PC-9 (cell line): ENCODE measurements at regions not wholly inside any gene's neighbourhood (a gene's known extent, or its start where the extent isn't known, plus 50 kb on each side); places are given as distances from the start of the nearest gene placed in this dataset.

Source experiments
- BruUV-seq: library from RNA; stranded (reverse); fragments of 400-500 nt; replicated peaks from 2 replicates; lab custom pipeline; 2021; lab: Mats Ljungman, UMichigan
- CTCF ChIA-PET: fragments of 300-600 bp; sonication (Branson Sonifier 250); formaldehyde crosslinking; loops from one replicate; lab custom pipeline; 2022; ENCODE audit warnings: antibody characterized with exemption; lab: Charles Lee
- POLR2A ChIA-PET: fragments of 300-600 bp; sonication (Branson Sonifier 250); formaldehyde crosslinking; loops from one replicate; lab custom pipeline; 2022; ENCODE audit warnings: antibody characterized with exemption; ENCODE audit not compliant: unreplicated experiment; lab: Charles Lee
- DNase-seq, 2 experiments: peaks; one replicate each; pipeline versions ENCODE4 v3.0.0 to v3.0.0-alpha.2; 2015 to 2022; ENCODE audit warnings: mixed read lengths in 1 of 2
- H2AFZ ChIP-seq: fragments of 200-600 bp; sonication (generic); 2 replicates; pipeline ENCODE4 v1.8.1; 2017; ENCODE audit warnings: antibody characterized with exemption
- H3F3A ChIP-seq: fragments of 200-600 bp; sonication (generic); 2 replicates; pipeline ENCODE4 v1.8.1; 2017; ENCODE audit warnings: antibody characterized with exemption, mild to moderate bottlenecking, low read depth; ENCODE audit not compliant: insufficient read depth
- H3K27ac ChIP-seq: fragments of 200-600 bp; sonication (generic); 2 replicates; pipeline ENCODE4 v1.6.1; 2016; ENCODE audit warnings: mixed run types
- H3K27me3 ChIP-seq: fragments of 200-600 bp; sonication (generic); 2 replicates; pipeline ENCODE4 v1.6.1; 2016; ENCODE audit warnings: low read depth, mixed run types; ENCODE audit not compliant: insufficient read depth
- H3K36me3 ChIP-seq: fragments of 200-600 bp; sonication (generic); 2 replicates; pipeline ENCODE4 v1.6.1; 2016; ENCODE audit warnings: low read depth, mixed run types
- H3K4me1 ChIP-seq: fragments of 200-600 bp; sonication (generic); replicated peaks from 2 replicates; pipeline ENCODE4 v1.6.1; 2016; ENCODE audit warnings: mixed run types; ENCODE audit not compliant: insufficient read depth
- H3K4me2 ChIP-seq: fragments of 200-600 bp; sonication (generic); 2 replicates; pipeline ENCODE4 v1.6.1; 2017; ENCODE audit warnings: mixed run types
- H3K4me3 ChIP-seq: fragments of 200-600 bp; sonication (generic); 2 replicates; pipeline ENCODE4 v1.6.1; 2016; ENCODE audit warnings: mixed run types
- H3K79me2 ChIP-seq: fragments of 200-600 bp; sonication (generic); 2 replicates; pipeline ENCODE4 v1.6.1; 2017; ENCODE audit warnings: low read depth, mixed run types
- H3K9me2 ChIP-seq: fragments of 200-600 bp; sonication (generic); 2 replicates; pipeline ENCODE4 v1.8.1; 2017; ENCODE audit warnings: mild to moderate bottlenecking; ENCODE audit not compliant: insufficient read depth
- H3K9me3 ChIP-seq: fragments of 200-600 bp; sonication (generic); 2 replicates; pipeline ENCODE4 v1.8.1; 2016; ENCODE audit warnings: low read depth; ENCODE audit not compliant: insufficient read depth
- H4K20me1 ChIP-seq: fragments of 200-600 bp; sonication (generic); 2 replicates; pipeline ENCODE4 v1.8.1; 2017; ENCODE audit not compliant: insufficient read depth
- EZH2 ChIP-seq: fragments of 200-600 bp; sonication (generic); IDR thresholded peaks from 2 replicates; pipeline ENCODE4 v1.8.0; 2017; ENCODE audit warnings: antibody characterized with exemption, low read depth
- intact Hi-C: fragments of 100-400 bp; cut with micrococcal nuclease; formaldehyde crosslinking; loops from one replicate; pipeline ENCODE4 v1.10.0; 2022; ENCODE audit not compliant: unreplicated experiment
- TF ChIP-seq, protein P1 (sequence below): fragments of 200-600 bp; sonication (generic); conservative IDR thresholded peaks from 2 replicates; pipeline ENCODE4 v1.6.1; 2017; ENCODE audit warnings: mixed run types, antibody characterized with exemption, mild to moderate bottlenecking, moderate library complexity

DNA sequence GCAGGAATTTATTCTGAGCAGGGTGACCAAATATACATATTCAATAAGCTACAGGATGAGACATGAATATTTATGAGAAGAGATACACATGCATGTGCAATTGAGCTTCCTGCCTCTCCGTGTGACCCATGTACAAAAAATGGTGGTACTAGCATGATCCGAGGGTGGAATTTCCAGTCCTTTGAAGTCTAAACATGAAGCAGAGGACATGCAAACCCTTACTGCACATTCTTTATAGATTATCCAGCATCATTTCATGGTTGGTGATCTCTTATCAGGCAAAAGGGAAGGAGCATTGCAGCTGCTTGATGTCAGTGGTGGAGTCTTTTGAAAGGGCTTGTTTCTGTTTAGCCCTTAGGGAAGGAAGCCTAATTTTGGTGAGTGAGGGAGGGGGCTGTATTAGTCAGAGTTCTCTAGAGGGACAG is 448.6 kb downstream of the SETD4 start:
- Histone ChIP-seq H3K27me3 (no peaks in the 10 kb centered on the region), H3K9me3 (no peaks in the 10 kb centered on the region), H3K4me1 (no peaks in the 10 kb centered on the region), H3K4me3 (no peak overlapping the region), H4K20me1 (no peaks in the 10 kb centered on the region), H3K27ac (no peak overlapping the region), H3F3A (no peaks in the 10 kb centered on the region), H3K79me2 (no peaks in the 10 kb centered on the region), H3K4me2 (no peak overlapping the region), H2AFZ (no peak overlapping the region), H3K9me2 (no peaks in the 10 kb centered on the region), H3K36me3 (no peaks in the 10 kb centered on the region)
- TF ChIP-seq EZH2 = no peak
- TF ChIP-seq, protein P1, sequence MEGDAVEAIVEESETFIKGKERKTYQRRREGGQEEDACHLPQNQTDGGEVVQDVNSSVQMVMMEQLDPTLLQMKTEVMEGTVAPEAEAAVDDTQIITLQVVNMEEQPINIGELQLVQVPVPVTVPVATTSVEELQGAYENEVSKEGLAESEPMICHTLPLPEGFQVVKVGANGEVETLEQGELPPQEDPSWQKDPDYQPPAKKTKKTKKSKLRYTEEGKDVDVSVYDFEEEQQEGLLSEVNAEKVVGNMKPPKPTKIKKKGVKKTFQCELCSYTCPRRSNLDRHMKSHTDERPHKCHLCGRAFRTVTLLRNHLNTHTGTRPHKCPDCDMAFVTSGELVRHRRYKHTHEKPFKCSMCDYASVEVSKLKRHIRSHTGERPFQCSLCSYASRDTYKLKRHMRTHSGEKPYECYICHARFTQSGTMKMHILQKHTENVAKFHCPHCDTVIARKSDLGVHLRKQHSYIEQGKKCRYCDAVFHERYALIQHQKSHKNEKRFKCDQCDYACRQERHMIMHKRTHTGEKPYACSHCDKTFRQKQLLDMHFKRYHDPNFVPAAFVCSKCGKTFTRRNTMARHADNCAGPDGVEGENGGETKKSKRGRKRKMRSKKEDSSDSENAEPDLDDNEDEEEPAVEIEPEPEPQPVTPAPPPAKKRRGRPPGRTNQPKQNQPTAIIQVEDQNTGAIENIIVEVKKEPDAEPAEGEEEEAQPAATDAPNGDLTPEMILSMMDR = no peak
- intact Hi-C loops = no loop called here
- ChIA-PET POLR2A (interaction anchor here (0.7 kb wide), 1 partner anchor 28 kb away, joined by 4 read pairs; no protein-coding TSS in a partner anchor), CTCF (no interaction called here)
- no peak for DNase-seq
- no TSS peak for BruUV-seq

DNA sequence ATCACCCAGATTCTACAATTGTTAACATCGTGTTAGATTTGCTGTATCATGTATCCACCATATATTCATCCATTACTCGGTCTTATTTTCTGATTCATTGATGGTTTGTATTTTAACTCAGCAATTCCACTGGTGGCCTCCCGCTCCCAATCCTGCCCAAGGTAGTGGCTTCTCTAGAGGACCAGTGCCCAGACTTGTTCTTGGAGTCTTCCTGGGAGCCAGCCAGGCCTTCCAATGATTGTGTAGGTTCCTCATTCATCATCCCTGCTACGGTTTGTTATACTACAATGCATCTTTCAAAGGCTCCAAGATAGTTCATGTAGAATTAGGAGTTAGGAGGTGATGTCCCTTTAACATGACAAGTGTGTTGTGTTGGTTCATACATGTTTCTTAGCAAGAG is 451.1 kb downstream of the SETD4 start:
- CTCF ChIA-PET = no interaction called here
- no peaks in the 10 kb centered on the region for H3K27me3 ChIP-seq
- no peaks in the 10 kb centered on the region for H3K79me2 ChIP-seq
- H2AFZ ChIP-seq = no peak overlapping the region
- intact Hi-C loops = no loop called here
- no peak for TF ChIP-seq EZH2
- TF ChIP-seq, protein P1 = no peak
- DNase-seq = no peak
- no peak overlapping the region for H3K4me2 ChIP-seq
- no peak overlapping the region for H3K4me3 ChIP-seq
- no peaks in the 10 kb centered on the region for H4K20me1 ChIP-seq
- H3F3A ChIP-seq = no peaks in the 10 kb centered on the region
- no peaks in the 10 kb centered on the region for H3K9me2 ChIP-seq
- no peaks in the 10 kb centered on the region for H3K36me3 ChIP-seq
- BruUV-seq = no TSS peak
- POLR2A ChIA-PET = no interaction called here
- no peaks in the 10 kb centered on the region for H3K4me1 ChIP-seq
- no peak overlapping the region for H3K27ac ChIP-seq
- H3K9me3 ChIP-seq = no peaks in the 10 kb centered on the region

DNA sequence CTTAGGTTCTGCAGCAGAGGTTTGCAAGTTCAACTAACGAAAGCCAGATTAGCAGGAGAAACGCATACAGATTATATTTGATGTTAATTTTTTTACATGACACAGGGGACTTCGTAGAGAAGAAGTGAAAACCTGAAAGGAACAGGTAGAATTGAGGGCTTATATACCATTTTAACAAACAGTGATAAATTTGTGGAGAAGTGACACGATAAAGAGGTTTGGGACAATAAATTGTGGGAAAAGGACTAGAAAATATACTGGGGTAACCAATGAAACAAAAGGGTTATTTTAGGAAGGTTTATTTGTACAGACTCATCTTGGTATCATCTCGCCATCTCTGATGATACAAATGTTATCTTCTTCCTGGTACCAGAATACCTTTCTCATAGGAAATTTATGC is 452.9 kb downstream of the SETD4 start:
- intact Hi-C loops = no loop called here
- ChIA-PET POLR2A (no interaction called here), CTCF (no interaction called here)
- H3K4me2 ChIP-seq = no peak overlapping the region
- H3K27me3 ChIP-seq = no peaks in the 10 kb centered on the region
- no peaks in the 10 kb centered on the region for H3K4me1 ChIP-seq
- H3K9me3 ChIP-seq = no peaks in the 10 kb centered on the region
- no peak overlapping the region for H3K27ac ChIP-seq
- H3K4me3 ChIP-seq = no peak overlapping the region
- TF ChIP-seq EZH2 = no peak
- TF ChIP-seq, protein P1 = no peak
- no peaks in the 10 kb centered on the region for H4K20me1 ChIP-seq
- H3K9me2 ChIP-seq = no peaks in the 10 kb centered on the region
- BruUV-seq = no TSS peak
- DNase-seq = no peak
- H3K36me3 ChIP-seq = no peaks in the 10 kb centered on the region
- no peaks in the 10 kb centered on the region for H3K79me2 ChIP-seq
- no peak overlapping the region for H2AFZ ChIP-seq
- no peaks in the 10 kb centered on the region for H3F3A ChIP-seq
